ENCODE measurements at regions not wholly inside any gene's neighbourhood (a gene's known extent, or its start where the extent isn't known, plus 50 kb on each side); places are given as distances from the start of the nearest gene placed in this dataset.
"Not testable (repeated sequence)": the region's sequence is repeated elsewhere in the genome, so short reads cannot be mapped to it uniquely, and the experiment has no call there.

- DNase-seq: no peak
These were observed 131.9 kb downstream of the GPR37 start for GRCh38 chr7:124633740-124634139.

GRCh38 chr7:124630395-124630794 is 135.2 kb downstream of the GPR37 start:
- no peak for DNase-seq

- no peak for DNase-seq
These were observed 146.7 kb downstream of the GPR37 start for GRCh38 chr7:124618871-124619270.

- DNase-seq: not testable (repeated sequence)
These were observed 147.5 kb downstream of the GPR37 start for GRCh38 chr7:124618051-124618450.

GRCh38 chr7:124603066-124603465 is 162.5 kb downstream of the GPR37 start:
- no peak for DNase-seq

GRCh38 chr7:124597509-124597908 is 168.1 kb downstream of the GPR37 start:
- no peak for DNase-seq

- DNase-seq: no peak
These were observed 168.7 kb downstream of the GPR37 start for GRCh38 chr7:124596881-124597280.

GRCh38 chr7:124590814-124591213 is 174.8 kb downstream of the GPR37 start:
- DNase-seq: no peak

- DNase-seq: no peak
These were observed 188.3 kb downstream of the GPR37 start for GRCh38 chr7:124577256-124577655.

- DNase-seq: no peak
These were observed 190.4 kb downstream of the GPR37 start for GRCh38 chr7:124575176-124575575.

- DNase-seq: no peak
These were observed 195.0 kb downstream of the GPR37 start for GRCh38 chr7:124570558-124570957.

- peak; percentile 41 for DNase-seq
These were observed 199.0 kb downstream of the GPR37 start for GRCh38 chr7:124566583-124566982.

GRCh38 chr7:124557587-124557986 is 208.0 kb downstream of the GPR37 start:
- DNase-seq: no peak

GRCh38 chr7:124557101-124557500 is 208.5 kb downstream of the GPR37 start:
- DNase-seq: no peak

- no peak for DNase-seq
These were observed 212.1 kb downstream of the GPR37 start for GRCh38 chr7:124553502-124553901.

GRCh38 chr7:124552217-124552616 is 213.4 kb downstream of the GPR37 start:
- no peak for DNase-seq

- no peak for DNase-seq
These were observed 215.6 kb downstream of the GPR37 start for GRCh38 chr7:124550036-124550435.

- DNase-seq: no peak
These were observed 223.1 kb downstream of the GPR37 start for GRCh38 chr7:124542476-124542875.

GRCh38 chr7:124536156-124536762 is 229.3 kb downstream of the GPR37 start:
- DNase-seq: no peak

GRCh38 chr7:124532166-124532565 is 233.4 kb downstream of the GPR37 start:
- DNase-seq: no peak

- DNase-seq: no peak
These were observed 248.7 kb downstream of the GPR37 start for GRCh38 chr7:124516911-124517310.

GRCh38 chr7:124515106-124515830 is 250.3 kb downstream of the GPR37 start:
- no peak for DNase-seq

GRCh38 chr7:124514471-124514870 is 251.1 kb downstream of the GPR37 start:
- DNase-seq: no peak

- no peak for DNase-seq
These were observed 268.4 kb downstream of the GPR37 start for GRCh38 chr7:124497176-124497575.

- no peak for DNase-seq
These were observed 275.7 kb downstream of the GPR37 start for GRCh38 chr7:124489925-124490324.

Data from T1000 (cell line).